Right lobe of liver (tissue), 6 donors: ENCODE measurements at regions not wholly inside any gene's neighbourhood (a gene's known extent, or its start where the extent isn't known, plus 50 kb on each side); places are given as distances from the start of the nearest gene placed in this dataset.

Source experiments
- ATAC-seq, 4 donors: fragments of 200-7000 bp; cut with Tn5 transposase; one replicate each; pipeline ENCODE4 v1.9.1; 2020; ENCODE audit warnings: mild to moderate bottlenecking in 4 of 4, moderate library complexity in 4 of 4
- DNase-seq, 3 donors: peaks; one replicate each; pipeline ENCODE4 v3.0.0-alpha.2; 2020
- H3K27ac ChIP-seq, 3 donors: fragments of 200-600 bp; one replicate each; pipeline ENCODE4 v1.8.0; 2022
- H3K27me3 ChIP-seq, 2 donors: fragments of 200-600 bp; one replicate each; pipeline ENCODE4 v1.8.0; 2022
- H3K36me3 ChIP-seq, 4 donors: fragments of 200-600 bp; sonication (generic) in 1 of 4; one replicate each; pipeline versions ENCODE4 v1.5.1 to v1.8.0; 2017 to 2022; ENCODE audit warnings: control low read depth in 1 of 4
- H3K4me1 ChIP-seq, 4 donors: fragments of 200-600 bp; sonication (generic) in 1 of 4; one replicate each; pipeline versions ENCODE4 v1.5.1 to v1.8.0; 2017 to 2022; ENCODE audit warnings: control low read depth in 1 of 4
- H3K4me3 ChIP-seq, 3 donors: fragments of 200-600 bp; one replicate each; pipeline ENCODE4 v1.8.0; 2022
- H3K9me3 ChIP-seq, 4 donors: fragments of 200-600 bp; sonication (generic) in 1 of 4; one replicate each; pipeline versions ENCODE4 v1.5.1 to v1.8.0; 2017 to 2022; ENCODE audit warnings: control low read depth in 1 of 4
- CTCF ChIP-seq, 4 donors: fragments of 200-600 bp in 3 of 4; fragments of 450-650 bp in 1 of 4; IDR thresholded peaks; one replicate each; pipeline versions ENCODE4 v1.5.1 to v1.8.0; 2016 to 2022; ENCODE audit warnings: antibody characterized with exemption in 4 of 4, mild to moderate bottlenecking in 2 of 4
- POLR2A ChIP-seq: fragments of 450-650 bp; IDR thresholded peaks from one replicate; pipeline ENCODE4 v1.6.1; 2017; ENCODE audit warnings: antibody characterized with exemption, mild to moderate bottlenecking
- WGBS: methylation state at CpG from one replicate; pipeline ENCODE4 v1.1.6; 2018; ENCODE audit warnings: low coverage, low lambda C conversion rate; ENCODE audit not compliant: insufficient coverage; ENCODE audit errors: missing lambda C conversion rate; 5-methylcytosine and 5-hydroxymethylcytosine counted together
- intact Hi-C, 2 donors: fragments of 100-400 bp; cut with DNase I; formaldehyde crosslinking; loops; one replicate each; pipeline versions ENCODE4 v1.11.2 to v1.14.1; 2022
- donor health status: DM: no; HTN: yes; CAD: no.
- donor health status: DM: no; HTN: no; CAD: no.
- donor health status: DM: no; HTN: no; CAD: no.
- donor health status: DM: no; HTN: yes; CAD: no.
- donor health status: DM: no; HTN: yes; CAD: no.

- no peaks in the 10 kb centered on the region for H3K27me3 ChIP-seq
- no peak overlapping the region for H3K27ac ChIP-seq
- H3K4me1 ChIP-seq, result no peaks in the 10 kb centered on the region
- H3K9me3 ChIP-seq, result no peaks in the 10 kb centered on the region
- TF ChIP-seq CTCF (IDR thresholded peaks at IDR 0.05) (no peak), POLR2A (no peak)
- DNase-seq, result no peak
- no peaks in the 10 kb centered on the region for H3K36me3 ChIP-seq
- WGBS, result 33% methylated on average over 3 of the region's 3 CpGs
- no peak overlapping the region for H3K4me3 ChIP-seq
- intact Hi-C loops, result no loop called here
- ATAC-seq, result no peak
These were observed 50.1 kb upstream of the CES5A start for GRCh38 chr16:55925242-55925641.
